Esophagus squamous epithelium (tissue), 4 donors: ENCODE measurements at regions not wholly inside any gene's neighbourhood (a gene's known extent, or its start where the extent isn't known, plus 50 kb on each side); places are given as distances from the start of the nearest gene placed in this dataset.

ENCODE experiments used
- POLR2A ChIP-seq, 4 donors: fragments of 450-650 bp; IDR thresholded peaks; one replicate each; pipeline ENCODE4 v1.6.1; 2017; ENCODE audit warnings: antibody characterized with exemption in 4 of 4, mild to moderate bottlenecking in 4 of 4, moderate library complexity in 3 of 4
- TF ChIP-seq, protein P1 (sequence below), 6 experiments: fragments of 450-650 bp in 4 of 6; fragments of 200-600 bp in 2 of 6; sonication (generic) in 2 of 6; IDR thresholded peaks; one replicate each; pipeline ENCODE4 v1.5.1; 2016 to 2019; ENCODE audit warnings: antibody characterized with exemption in 6 of 6, mild to moderate bottlenecking in 4 of 6, moderate library complexity in 4 of 6

DNA sequence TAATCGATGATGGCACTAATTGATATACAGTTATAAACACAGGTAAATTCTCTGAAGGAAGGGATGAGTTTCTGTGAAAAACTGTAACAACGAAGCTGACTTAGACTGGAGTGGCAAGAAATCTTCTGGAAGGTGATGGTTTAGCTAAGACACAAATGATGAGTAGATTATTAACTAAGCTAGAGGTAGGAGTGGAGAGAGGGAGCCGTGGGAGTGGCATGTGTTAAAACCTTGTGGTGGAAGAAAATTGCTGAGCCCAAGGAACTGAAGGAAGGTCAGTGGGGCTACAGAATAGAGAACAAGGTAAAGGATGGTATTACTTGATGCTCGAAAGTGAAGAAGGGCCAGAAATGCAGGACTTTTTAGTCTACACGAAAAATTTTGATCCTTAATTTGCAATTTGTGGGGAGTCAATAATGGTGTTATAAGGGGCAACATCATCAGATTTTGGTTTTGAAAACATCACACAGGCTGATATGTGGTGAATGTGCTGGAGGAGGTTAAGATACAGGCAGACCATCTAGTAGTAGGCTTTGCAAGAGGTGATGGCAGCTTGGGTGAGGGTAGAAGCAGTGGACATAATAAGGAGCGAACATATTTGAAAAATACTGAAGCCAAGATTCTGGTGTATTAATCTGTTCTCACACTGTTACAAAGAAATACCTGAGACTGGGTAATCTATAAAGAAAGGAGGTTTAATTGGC, 93.8 kb downstream of the S1PR1 start:
- TF ChIP-seq, protein P1, sequence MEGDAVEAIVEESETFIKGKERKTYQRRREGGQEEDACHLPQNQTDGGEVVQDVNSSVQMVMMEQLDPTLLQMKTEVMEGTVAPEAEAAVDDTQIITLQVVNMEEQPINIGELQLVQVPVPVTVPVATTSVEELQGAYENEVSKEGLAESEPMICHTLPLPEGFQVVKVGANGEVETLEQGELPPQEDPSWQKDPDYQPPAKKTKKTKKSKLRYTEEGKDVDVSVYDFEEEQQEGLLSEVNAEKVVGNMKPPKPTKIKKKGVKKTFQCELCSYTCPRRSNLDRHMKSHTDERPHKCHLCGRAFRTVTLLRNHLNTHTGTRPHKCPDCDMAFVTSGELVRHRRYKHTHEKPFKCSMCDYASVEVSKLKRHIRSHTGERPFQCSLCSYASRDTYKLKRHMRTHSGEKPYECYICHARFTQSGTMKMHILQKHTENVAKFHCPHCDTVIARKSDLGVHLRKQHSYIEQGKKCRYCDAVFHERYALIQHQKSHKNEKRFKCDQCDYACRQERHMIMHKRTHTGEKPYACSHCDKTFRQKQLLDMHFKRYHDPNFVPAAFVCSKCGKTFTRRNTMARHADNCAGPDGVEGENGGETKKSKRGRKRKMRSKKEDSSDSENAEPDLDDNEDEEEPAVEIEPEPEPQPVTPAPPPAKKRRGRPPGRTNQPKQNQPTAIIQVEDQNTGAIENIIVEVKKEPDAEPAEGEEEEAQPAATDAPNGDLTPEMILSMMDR (IDR thresholded peaks at IDR 0.05), result no peak
- no peak for TF ChIP-seq POLR2A (IDR thresholded peaks at IDR 0.05)
